ENCODE measurements at regions not wholly inside any gene's neighbourhood (a gene's known extent, or its start where the extent isn't known, plus 50 kb on each side); places are given as distances from the start of the nearest gene placed in this dataset.

GRCh38 chr4:111982089-111982488, 163.2 kb upstream of the FAM241A start:
- H3K27me3 ChIP-seq (ENCODE audit: low read length), result no peaks in the 10 kb centered on the region
- no peaks in the 10 kb centered on the region for H3K9me3 ChIP-seq (ENCODE audit: low read length)
- no peaks in the 10 kb centered on the region for H3K36me3 ChIP-seq (ENCODE audit: insufficient read depth, low read length)
- no peak overlapping the region for H3K9ac ChIP-seq (ENCODE audit: low read length)
- H3K9me2 ChIP-seq (replicated peaks; ENCODE audit: insufficient read depth, low read length), result no peaks in the 10 kb centered on the region
- H3K4me3 ChIP-seq (ENCODE audit: low read length), result no peak overlapping the region
- no peak overlapping the region for H2AFZ ChIP-seq (ENCODE audit: low read length)
- H3K79me2 ChIP-seq (ENCODE audit: low read length), result no peaks in the 10 kb centered on the region
- H3K4me1 ChIP-seq (ENCODE audit: low read length), result no peaks in the 10 kb centered on the region
- H4K20me1 ChIP-seq (ENCODE audit: insufficient read depth, low read depth, low read length), result no peaks in the 10 kb centered on the region
- no peak overlapping the region for H3K27ac ChIP-seq (ENCODE audit: low read length)
- H3K4me2 ChIP-seq (ENCODE audit: low read depth, low read length, poor library complexity, severe bottlenecking), result no peak overlapping the region
- DNase-seq, result no peak

GRCh38 chr4:111984169-111984819, 161.0 kb upstream of the FAM241A start:
- Histone ChIP-seq H3K4me1 (ENCODE audit: low read length) (no peaks in the 10 kb centered on the region), H3K79me2 (ENCODE audit: low read length) (no peaks in the 10 kb centered on the region), H3K9me2 (replicated peaks; ENCODE audit: insufficient read depth, low read length) (no peaks in the 10 kb centered on the region), H2AFZ (ENCODE audit: low read length) (no peak overlapping the region), H3K9me3 (ENCODE audit: low read length) (no peaks in the 10 kb centered on the region), H3K36me3 (ENCODE audit: insufficient read depth, low read length) (no peaks in the 10 kb centered on the region), H3K4me2 (ENCODE audit: low read depth, low read length, poor library complexity, severe bottlenecking) (no peak overlapping the region), H3K9ac (ENCODE audit: low read length) (no peak overlapping the region), H3K27ac (ENCODE audit: low read length) (no peak overlapping the region), H4K20me1 (ENCODE audit: insufficient read depth, low read depth, low read length) (no peaks in the 10 kb centered on the region), H3K4me3 (ENCODE audit: low read length) (no peak overlapping the region), H3K27me3 (ENCODE audit: low read length) (no peaks in the 10 kb centered on the region)
- no peak for DNase-seq

DNA sequence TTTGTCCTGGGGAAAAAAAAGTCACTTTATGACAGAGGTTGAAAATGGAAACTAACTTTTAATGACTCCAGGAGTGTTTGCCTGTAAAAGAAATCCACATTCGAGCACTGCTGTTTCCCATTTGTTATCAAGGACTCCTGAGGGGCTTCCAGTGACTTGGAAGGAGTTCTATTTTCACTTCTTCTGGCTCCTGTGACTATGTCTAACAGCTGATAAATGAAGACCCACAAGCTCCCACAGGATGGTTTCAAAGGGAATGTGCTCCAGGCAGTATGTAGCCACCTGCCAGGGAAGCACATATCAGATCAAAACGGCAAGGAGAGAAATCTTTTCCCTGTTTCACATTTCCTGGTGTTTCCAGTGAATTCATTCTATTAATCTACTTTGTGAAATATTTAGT, 159.8 kb upstream of the FAM241A start:
- H3K27me3 ChIP-seq (ENCODE audit: low read length), result no peaks in the 10 kb centered on the region
- H3K9me2 ChIP-seq (replicated peaks; ENCODE audit: insufficient read depth, low read length), result no peaks in the 10 kb centered on the region
- H3K36me3 ChIP-seq (ENCODE audit: insufficient read depth, low read length), result no peaks in the 10 kb centered on the region
- H3K4me2 ChIP-seq (ENCODE audit: low read depth, low read length, poor library complexity, severe bottlenecking), result no peak overlapping the region
- no peaks in the 10 kb centered on the region for H3K79me2 ChIP-seq (ENCODE audit: low read length)
- H3K9ac ChIP-seq (ENCODE audit: low read length), result no peak overlapping the region
- H2AFZ ChIP-seq (ENCODE audit: low read length), result no peak overlapping the region
- H3K27ac ChIP-seq (ENCODE audit: low read length), result no peak overlapping the region
- H4K20me1 ChIP-seq (ENCODE audit: insufficient read depth, low read depth, low read length), result no peaks in the 10 kb centered on the region
- no peaks in the 10 kb centered on the region for H3K9me3 ChIP-seq (ENCODE audit: low read length)
- no peaks in the 10 kb centered on the region for H3K4me1 ChIP-seq (ENCODE audit: low read length)
- H3K4me3 ChIP-seq (ENCODE audit: low read length), result no peak overlapping the region
- no peak for DNase-seq

- no peak overlapping the region for H3K4me2 ChIP-seq (ENCODE audit: low read depth, low read length, poor library complexity, severe bottlenecking)
- H3K9me2 ChIP-seq (replicated peaks; ENCODE audit: insufficient read depth, low read length), result no peaks in the 10 kb centered on the region
- H3K36me3 ChIP-seq (ENCODE audit: insufficient read depth, low read length), result no peaks in the 10 kb centered on the region
- H3K4me3 ChIP-seq (ENCODE audit: low read length), result no peak overlapping the region
- no peak overlapping the region for H2AFZ ChIP-seq (ENCODE audit: low read length)
- H3K4me1 ChIP-seq (ENCODE audit: low read length), result peaks cover 3% of the 10 kb centered on the region
- no peak overlapping the region for H3K9ac ChIP-seq (ENCODE audit: low read length)
- no peak overlapping the region for H3K27ac ChIP-seq (ENCODE audit: low read length)
- H4K20me1 ChIP-seq (ENCODE audit: insufficient read depth, low read depth, low read length), result no peaks in the 10 kb centered on the region
- no peaks in the 10 kb centered on the region for H3K79me2 ChIP-seq (ENCODE audit: low read length)
- H3K9me3 ChIP-seq (ENCODE audit: low read length), result no peaks in the 10 kb centered on the region
- H3K27me3 ChIP-seq (ENCODE audit: low read length), result no peaks in the 10 kb centered on the region
- DNase-seq, result no peak
These were observed 159.2 kb upstream of the FAM241A start for GRCh38 chr4:111986095-111986494.

GRCh38 chr4:111988514-111988913, 156.7 kb upstream of the FAM241A start:
- no peak overlapping the region for H3K27ac ChIP-seq (ENCODE audit: low read length)
- peaks cover 10% of the 10 kb centered on the region for H3K4me1 ChIP-seq (ENCODE audit: low read length)
- H3K4me2 ChIP-seq (ENCODE audit: low read depth, low read length, poor library complexity, severe bottlenecking), result no peak overlapping the region
- no peaks in the 10 kb centered on the region for H3K79me2 ChIP-seq (ENCODE audit: low read length)
- H3K4me3 ChIP-seq (ENCODE audit: low read length), result no peak overlapping the region
- H3K9me3 ChIP-seq (ENCODE audit: low read length), result no peaks in the 10 kb centered on the region
- no peak overlapping the region for H2AFZ ChIP-seq (ENCODE audit: low read length)
- H3K36me3 ChIP-seq (ENCODE audit: insufficient read depth, low read length), result no peaks in the 10 kb centered on the region
- DNase-seq, result no peak
- H3K9me2 ChIP-seq (replicated peaks; ENCODE audit: insufficient read depth, low read length), result no peaks in the 10 kb centered on the region
- H3K9ac ChIP-seq (ENCODE audit: low read length), result no peak overlapping the region
- H4K20me1 ChIP-seq (ENCODE audit: insufficient read depth, low read depth, low read length), result no peaks in the 10 kb centered on the region
- no peaks in the 10 kb centered on the region for H3K27me3 ChIP-seq (ENCODE audit: low read length)

GRCh38 chr4:111989817-111990216, 155.4 kb upstream of the FAM241A start:
- Histone ChIP-seq H3K4me1 (ENCODE audit: low read length) (peaks cover 10% of the 10 kb centered on the region), H3K9ac (ENCODE audit: low read length) (no peak overlapping the region), H3K9me3 (ENCODE audit: low read length) (no peaks in the 10 kb centered on the region), H3K27ac (ENCODE audit: low read length) (no peak overlapping the region), H3K9me2 (replicated peaks; ENCODE audit: insufficient read depth, low read length) (no peaks in the 10 kb centered on the region), H3K36me3 (ENCODE audit: insufficient read depth, low read length) (no peaks in the 10 kb centered on the region), H4K20me1 (ENCODE audit: insufficient read depth, low read depth, low read length) (no peaks in the 10 kb centered on the region), H2AFZ (ENCODE audit: low read length) (no peak overlapping the region), H3K79me2 (ENCODE audit: low read length) (no peaks in the 10 kb centered on the region), H3K4me3 (ENCODE audit: low read length) (no peak overlapping the region), H3K27me3 (ENCODE audit: low read length) (no peaks in the 10 kb centered on the region), H3K4me2 (ENCODE audit: low read depth, low read length, poor library complexity, severe bottlenecking) (no peak overlapping the region)
- no peak for DNase-seq

- H3K4me2 ChIP-seq (ENCODE audit: low read depth, low read length, poor library complexity, severe bottlenecking), result no peak overlapping the region
- H3K9me3 ChIP-seq (ENCODE audit: low read length), result no peaks in the 10 kb centered on the region
- no peak overlapping the region for H3K27ac ChIP-seq (ENCODE audit: low read length)
- H2AFZ ChIP-seq (ENCODE audit: low read length), result no peak overlapping the region
- peaks cover 10% of the 10 kb centered on the region for H3K4me1 ChIP-seq (ENCODE audit: low read length)
- H4K20me1 ChIP-seq (ENCODE audit: insufficient read depth, low read depth, low read length), result no peaks in the 10 kb centered on the region
- no peaks in the 10 kb centered on the region for H3K27me3 ChIP-seq (ENCODE audit: low read length)
- H3K9me2 ChIP-seq (replicated peaks; ENCODE audit: insufficient read depth, low read length), result no peaks in the 10 kb centered on the region
- H3K36me3 ChIP-seq (ENCODE audit: insufficient read depth, low read length), result no peaks in the 10 kb centered on the region
- H3K9ac ChIP-seq (ENCODE audit: low read length), result no peak overlapping the region
- no peaks in the 10 kb centered on the region for H3K79me2 ChIP-seq (ENCODE audit: low read length)
- H3K4me3 ChIP-seq (ENCODE audit: low read length), result no peak overlapping the region
- DNase-seq, result peak; percentile 52
These were observed 154.1 kb upstream of the FAM241A start for GRCh38 chr4:111991163-111991562.

DNA sequence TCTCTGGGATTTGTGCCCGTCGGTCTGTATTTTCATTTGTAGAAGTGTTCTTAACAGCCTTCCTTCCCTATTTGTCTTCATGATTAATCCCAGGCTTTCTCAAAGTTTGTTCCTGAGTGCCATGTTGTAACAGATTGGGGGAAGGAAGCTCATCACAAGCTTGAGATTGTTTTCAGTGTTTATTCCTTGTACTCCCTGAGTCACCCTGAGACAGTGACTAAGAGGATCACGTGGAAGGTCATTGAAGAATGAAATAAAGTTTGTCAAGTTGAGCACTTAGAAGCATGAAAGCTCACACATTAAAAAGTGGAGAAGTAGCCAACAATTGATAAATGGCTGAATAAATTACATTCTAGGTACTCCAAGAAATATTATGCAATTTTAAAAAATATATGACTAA, 153.5 kb upstream of the FAM241A start:
- Histone ChIP-seq H3K4me1 (ENCODE audit: low read length) (peaks cover 10% of the 10 kb centered on the region), H3K27ac (ENCODE audit: low read length) (no peak overlapping the region), H4K20me1 (ENCODE audit: insufficient read depth, low read depth, low read length) (no peaks in the 10 kb centered on the region), H3K79me2 (ENCODE audit: low read length) (no peaks in the 10 kb centered on the region), H3K36me3 (ENCODE audit: insufficient read depth, low read length) (no peaks in the 10 kb centered on the region), H3K4me2 (ENCODE audit: low read depth, low read length, poor library complexity, severe bottlenecking) (no peak overlapping the region), H3K9me2 (replicated peaks; ENCODE audit: insufficient read depth, low read length) (no peaks in the 10 kb centered on the region), H3K9ac (ENCODE audit: low read length) (no peak overlapping the region), H3K27me3 (ENCODE audit: low read length) (no peaks in the 10 kb centered on the region), H3K9me3 (ENCODE audit: low read length) (no peaks in the 10 kb centered on the region), H2AFZ (ENCODE audit: low read length) (no peak overlapping the region), H3K4me3 (ENCODE audit: low read length) (no peak overlapping the region)
- DNase-seq, result no peak

All from Karpas-422 (cell line).